Activated naive CD4-positive, alpha-beta T cell (primary cell): ENCODE measurements at regions not wholly inside any gene's neighbourhood (a gene's known extent, or its start where the extent isn't known, plus 50 kb on each side); places are given as distances from the start of the nearest gene placed in this dataset.
"Not testable (repeated sequence)": the region's sequence is repeated elsewhere in the genome, so short reads cannot be mapped to it uniquely, and the experiment has no call there.

Experiments used
- DNase-seq, 4 experiments: peaks; one replicate each; lab custom pipeline; 2025; lab: John Stamatoyannopoulos, UW

GRCh38 chr11:57871231-57871630 lies 109.6 kb downstream of the CTNND1 start:
- no peak for DNase-seq

GRCh38 chr11:57873196-57873911 lies 111.8 kb downstream of the CTNND1 start:
- DNase-seq: no peak

- DNase-seq: no peak
Observed at GRCh38 chr11:57874981-57875380, 113.4 kb downstream of the CTNND1 start.

- no peak for DNase-seq
Observed at GRCh38 chr11:57881647-57882046, 120.0 kb downstream of the CTNND1 start.

- no peak for DNase-seq
Observed at GRCh38 chr11:57883630-57884029, 122.0 kb downstream of the CTNND1 start.

- no peak for DNase-seq
Observed at GRCh38 chr11:57885298-57886050, 123.9 kb downstream of the CTNND1 start.

GRCh38 chr11:57888386-57888785 lies 126.8 kb downstream of the CTNND1 start:
- no peak for DNase-seq

- DNase-seq: no peak
Observed at GRCh38 chr11:57890521-57890920, 128.9 kb downstream of the CTNND1 start.

GRCh38 chr11:57893200-57893599 lies 130.5 kb upstream of the OR9Q1 start:
- not testable (repeated sequence) for DNase-seq

GRCh38 chr11:57896361-57897145 lies 127.1 kb upstream of the OR9Q1 start:
- DNase-seq: no peak

- no peak for DNase-seq
Observed at GRCh38 chr11:57899378-57899777, 124.3 kb upstream of the OR9Q1 start.

- DNase-seq: no peak
Observed at GRCh38 chr11:57900320-57900719, 123.4 kb upstream of the OR9Q1 start.

- DNase-seq: no peak
Observed at GRCh38 chr11:57901278-57901677, 122.4 kb upstream of the OR9Q1 start.

- no peak for DNase-seq
Observed at GRCh38 chr11:57901756-57902155, 121.9 kb upstream of the OR9Q1 start.

- DNase-seq: no peak
Observed at GRCh38 chr11:57903011-57903410, 120.7 kb upstream of the OR9Q1 start.

- DNase-seq: peak in 1 of 4 experiments; percentile 1
Observed at GRCh38 chr11:57903441-57904123, 120.1 kb upstream of the OR9Q1 start.

GRCh38 chr11:57904376-57904775 lies 119.3 kb upstream of the OR9Q1 start:
- no peak for DNase-seq

GRCh38 chr11:57905439-57905838 lies 118.2 kb upstream of the OR9Q1 start:
- DNase-seq: no peak

GRCh38 chr11:57908399-57908798 lies 115.3 kb upstream of the OR9Q1 start:
- DNase-seq: not testable (repeated sequence)

- DNase-seq: not testable (repeated sequence)
Observed at GRCh38 chr11:57911522-57911921, 112.2 kb upstream of the OR9Q1 start.

- no peak for DNase-seq
Observed at GRCh38 chr11:57913715-57914704, 109.7 kb upstream of the OR9Q1 start.
